ENCODE measurements at regions not wholly inside any gene's neighbourhood (a gene's known extent, or its start where the extent isn't known, plus 50 kb on each side); places are given as distances from the start of the nearest gene placed in this dataset.
A peak's percentile ranks its signal among the peaks of the same experiment; 100 is the strongest.

- Histone ChIP-seq H3K27ac (no peak overlapping the region), H3K4me3 (no peak overlapping the region), H3K27me3 (no peaks in the 10 kb centered on the region), H3K9me3 (no peaks in the 10 kb centered on the region), H3K4me1 (no peaks in the 10 kb centered on the region), H3K36me3 (no peaks in the 10 kb centered on the region)
- DNase-seq, result no peak
- TF ChIP-seq CTCF (IDR thresholded peaks at IDR 0.05) (no peak), POLR2A (IDR thresholded peaks at IDR 0.05) (no peak)
These were observed 691.1 kb upstream of the DDX18 start for GRCh38 chr2:117123362-117123761.

- H3K9me3 ChIP-seq, result no peaks in the 10 kb centered on the region
- H3K27ac ChIP-seq, result no peak overlapping the region
- DNase-seq, result no peak
- H3K27me3 ChIP-seq, result no peaks in the 10 kb centered on the region
- no peaks in the 10 kb centered on the region for H3K4me1 ChIP-seq
- TF ChIP-seq CTCF (IDR thresholded peaks at IDR 0.05) (peak in 1 of 6 experiments; percentile 3), POLR2A (IDR thresholded peaks at IDR 0.05) (no peak)
- H3K36me3 ChIP-seq, result no peaks in the 10 kb centered on the region
- no peak overlapping the region for H3K4me3 ChIP-seq
These were observed 687.8 kb upstream of the DDX18 start for GRCh38 chr2:117126656-117127055.

- TF ChIP-seq CTCF (IDR thresholded peaks at IDR 0.05), result no peak
- no peak for TF ChIP-seq POLR2A (IDR thresholded peaks at IDR 0.05)
- DNase-seq, result no peak
- H3K4me1 ChIP-seq, result no peaks in the 10 kb centered on the region
- no peak overlapping the region for H3K4me3 ChIP-seq
- H3K9me3 ChIP-seq, result no peaks in the 10 kb centered on the region
- no peaks in the 10 kb centered on the region for H3K27me3 ChIP-seq
- H3K36me3 ChIP-seq, result no peaks in the 10 kb centered on the region
- H3K27ac ChIP-seq, result no peak overlapping the region
These were observed 686.8 kb upstream of the DDX18 start for GRCh38 chr2:117127680-117128079.

- DNase-seq, result no peak
- H3K27ac ChIP-seq, result no peak overlapping the region
These were observed 686.0 kb upstream of the DDX18 start for GRCh38 chr2:117128461-117128860.

GRCh38 chr2:117137371-117137770, 677.1 kb upstream of the DDX18 start:
- H3K27me3 ChIP-seq, result no peaks in the 10 kb centered on the region
- no peak for DNase-seq
- H3K27ac ChIP-seq, result no peak overlapping the region
- no peaks in the 10 kb centered on the region for H3K36me3 ChIP-seq
- H3K4me3 ChIP-seq, result no peak overlapping the region
- H3K9me3 ChIP-seq, result no peaks in the 10 kb centered on the region
- H3K4me1 ChIP-seq, result no peaks in the 10 kb centered on the region
- TF ChIP-seq POLR2A (IDR thresholded peaks at IDR 0.05) (no peak), CTCF (IDR thresholded peaks at IDR 0.05) (no peak)

More at GRCh38 chr2:117128461-117128860, 686.0 kb upstream of the DDX18 start:
- H3K4me1 ChIP-seq, result no peaks in the 10 kb centered on the region
- no peak overlapping the region for H3K4me3 ChIP-seq
- no peaks in the 10 kb centered on the region for H3K27me3 ChIP-seq
- H3K36me3 ChIP-seq, result no peaks in the 10 kb centered on the region
- TF ChIP-seq CTCF (IDR thresholded peaks at IDR 0.05) (no peak), POLR2A (IDR thresholded peaks at IDR 0.05) (no peak)
- no peaks in the 10 kb centered on the region for H3K9me3 ChIP-seq

All from Peyer's patch (tissue), 4 donors.